Inferior parietal cortex (tissue), 1 donor: ENCODE measurements at regions not wholly inside any gene's neighbourhood (a gene's known extent, or its start where the extent isn't known, plus 50 kb on each side); places are given as distances from the start of the nearest gene placed in this dataset.

Experiments used
- DNase-seq: peaks from one replicate; pipeline ENCODE4 v3.0.0-alpha.2; 2016; ENCODE audit errors: extremely low spot score

GRCh38 chr4:127211650-127212560 is 420.9 kb upstream of the INTU start:
- no peak for DNase-seq

- no peak for DNase-seq
Observed at GRCh38 chr4:127212701-127213100, 420.1 kb upstream of the INTU start.

DNA sequence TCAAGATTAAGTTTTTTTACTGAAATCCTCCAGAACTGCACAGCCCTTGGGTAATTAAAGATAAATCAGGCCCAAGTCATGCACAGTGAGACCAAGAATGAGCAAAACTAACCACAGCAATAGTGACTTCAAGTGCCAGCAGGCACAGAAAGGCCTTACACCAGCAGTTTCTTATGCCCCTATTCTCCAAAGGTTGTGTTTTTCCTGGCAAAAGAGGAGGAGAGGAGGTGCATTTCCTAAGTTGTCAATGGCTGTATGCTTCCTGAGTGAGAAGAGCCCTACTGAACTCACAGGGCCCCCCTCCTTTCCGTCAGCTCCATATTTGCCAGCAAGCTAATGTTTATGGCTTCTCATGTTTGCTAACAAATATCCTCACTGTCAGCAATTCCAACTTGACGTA is 418.7 kb upstream of the INTU start:
- DNase-seq: no peak

- DNase-seq: no peak
Observed at GRCh38 chr4:127214931-127215330, 417.8 kb upstream of the INTU start.

GRCh38 chr4:127217586-127218229 is 415.0 kb upstream of the INTU start:
- no peak for DNase-seq

- no peak for DNase-seq
Observed at GRCh38 chr4:127219232-127219631, 413.5 kb upstream of the INTU start.

DNA sequence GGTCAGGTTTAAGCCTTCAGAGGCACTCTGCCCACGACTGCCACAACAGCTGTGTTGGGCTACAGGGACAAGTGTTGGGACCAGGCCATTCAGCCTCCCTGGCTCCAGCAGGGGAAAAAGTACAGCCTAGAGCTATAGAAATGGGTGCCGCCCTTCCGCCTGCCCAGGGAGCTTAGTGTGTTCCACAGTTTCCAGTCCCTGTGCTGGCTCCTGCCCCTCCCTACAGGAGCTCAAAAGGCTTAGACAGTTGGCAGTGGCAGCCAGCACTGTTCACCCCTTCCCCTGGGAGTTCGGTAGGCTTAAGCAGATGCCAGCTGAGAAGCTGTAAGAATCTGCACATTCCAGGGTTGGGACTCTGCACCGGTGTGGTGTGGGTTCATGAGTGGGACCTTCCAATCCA is 408.2 kb upstream of the INTU start:
- DNase-seq: no peak

DNA sequence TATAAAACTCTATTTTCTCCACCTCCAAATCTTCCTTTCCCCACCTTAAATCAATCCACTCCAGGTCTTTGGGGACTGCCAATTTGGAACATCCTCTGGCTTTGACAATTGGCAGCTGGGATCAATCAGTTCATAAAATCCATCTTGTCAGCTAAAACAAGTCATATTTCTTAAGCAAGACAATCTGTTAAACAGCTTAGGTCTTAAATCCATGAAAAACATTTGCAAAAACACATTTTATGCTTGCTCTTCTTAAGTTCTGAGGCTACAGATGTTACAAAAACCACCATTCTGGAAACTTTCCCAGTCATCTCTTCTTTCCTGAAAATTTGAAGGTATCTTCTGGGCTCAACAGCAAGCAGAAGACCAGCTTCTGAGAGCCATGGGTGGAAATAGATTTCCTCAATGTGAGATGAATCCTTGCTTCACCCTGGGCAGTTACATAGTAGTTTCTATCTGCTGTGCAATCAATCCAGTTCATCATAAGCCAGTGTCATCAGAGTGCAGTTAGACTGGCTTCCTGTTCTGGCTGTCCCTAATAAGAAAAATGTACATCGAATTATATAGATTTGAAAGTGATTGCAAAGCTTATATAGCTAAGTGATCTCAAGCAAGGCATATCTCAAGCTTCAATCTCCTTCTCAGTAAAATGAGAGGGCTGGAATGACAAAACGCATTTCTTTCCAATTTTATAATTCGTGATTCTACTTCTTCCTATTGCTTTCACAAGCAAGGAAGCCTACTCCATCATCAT is 402.7 kb upstream of the INTU start:
- DNase-seq: no peak

DNA sequence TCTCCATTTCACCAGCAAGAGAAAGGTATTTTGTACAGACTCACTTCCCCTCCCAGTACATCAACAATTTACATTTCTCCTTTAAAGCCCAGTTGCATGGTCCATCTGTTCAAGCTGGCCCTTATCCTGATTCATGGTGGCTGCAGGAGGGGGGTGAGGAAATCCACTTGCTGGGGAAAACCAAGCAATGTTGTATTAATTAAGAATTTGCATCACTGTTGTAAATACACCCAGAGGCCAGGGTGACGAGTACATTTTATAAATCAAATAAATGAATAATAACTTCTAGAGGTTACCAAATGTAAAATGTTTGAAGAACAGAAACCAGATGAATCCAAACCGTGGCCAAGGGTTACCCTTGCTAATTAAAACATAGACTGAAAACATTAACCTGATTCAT is 395.9 kb upstream of the INTU start:
- DNase-seq: no peak

DNA sequence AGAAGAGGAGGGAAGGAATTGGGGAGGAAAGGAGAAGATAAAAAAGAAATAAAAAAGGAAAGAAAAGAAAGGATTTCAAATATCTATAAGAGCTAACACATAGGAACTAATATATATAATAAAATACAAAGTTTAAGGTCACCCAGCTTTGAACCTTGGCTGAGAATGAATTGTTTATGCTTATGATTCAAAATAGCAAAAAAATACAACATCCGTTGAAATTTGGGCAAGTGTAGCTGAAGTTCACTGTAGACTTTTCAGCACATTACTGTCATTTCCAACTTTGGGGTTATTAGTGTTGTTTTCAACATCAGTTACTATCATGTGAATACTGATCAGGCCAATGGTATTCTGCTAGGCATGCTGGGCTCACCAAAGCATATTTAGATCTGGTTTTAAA is 395.2 kb upstream of the INTU start:
- DNase-seq: no peak

GRCh38 chr4:127238956-127239475 is 393.7 kb upstream of the INTU start:
- no peak for DNase-seq

GRCh38 chr4:127239902-127240763 is 392.6 kb upstream of the INTU start:
- no peak for DNase-seq

DNA sequence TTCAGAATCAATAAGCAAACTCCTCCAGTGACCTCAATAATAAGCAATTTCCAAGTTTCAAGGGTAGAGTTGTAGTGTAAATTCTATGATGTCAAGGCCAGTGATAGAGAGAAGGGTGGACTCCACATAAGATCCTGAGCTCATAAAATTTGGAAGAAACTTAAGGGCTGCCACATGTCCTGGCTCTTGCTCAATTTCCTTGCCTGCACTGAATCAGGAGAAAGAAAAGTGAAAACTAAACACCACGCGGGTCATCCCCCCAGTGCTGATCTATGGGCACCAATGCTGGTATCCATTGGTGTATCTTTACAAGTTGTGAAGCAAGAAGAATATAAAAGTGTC is 392.0 kb upstream of the INTU start:
- no peak for DNase-seq

DNA sequence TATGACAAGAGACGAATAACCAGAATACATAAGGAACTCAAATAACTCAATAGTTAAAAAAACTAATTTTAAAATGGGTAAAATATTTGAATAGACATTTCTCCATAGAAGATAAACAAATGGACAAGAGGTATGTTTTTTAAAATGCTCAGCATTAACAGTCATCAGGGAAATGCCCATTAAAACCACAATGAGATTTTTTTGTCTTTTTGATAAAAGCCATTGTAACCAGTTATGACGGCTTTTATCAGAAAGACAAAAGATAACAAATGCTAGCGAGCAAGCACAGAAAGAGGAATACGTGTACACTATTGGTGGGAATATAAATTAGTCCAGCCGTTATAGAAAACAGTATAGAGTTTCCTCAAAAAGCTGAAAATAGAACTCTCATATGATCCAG is 388.2 kb upstream of the INTU start:
- no peak for DNase-seq

- DNase-seq: no peak
Observed at GRCh38 chr4:127246963-127247952, 385.5 kb upstream of the INTU start.

GRCh38 chr4:127249066-127249766 is 383.5 kb upstream of the INTU start:
- DNase-seq: no peak

GRCh38 chr4:127249767-127250108 is 383.0 kb upstream of the INTU start:
- DNase-seq: no peak

GRCh38 chr4:127250577-127250976 is 382.2 kb upstream of the INTU start:
- DNase-seq: no peak

DNA sequence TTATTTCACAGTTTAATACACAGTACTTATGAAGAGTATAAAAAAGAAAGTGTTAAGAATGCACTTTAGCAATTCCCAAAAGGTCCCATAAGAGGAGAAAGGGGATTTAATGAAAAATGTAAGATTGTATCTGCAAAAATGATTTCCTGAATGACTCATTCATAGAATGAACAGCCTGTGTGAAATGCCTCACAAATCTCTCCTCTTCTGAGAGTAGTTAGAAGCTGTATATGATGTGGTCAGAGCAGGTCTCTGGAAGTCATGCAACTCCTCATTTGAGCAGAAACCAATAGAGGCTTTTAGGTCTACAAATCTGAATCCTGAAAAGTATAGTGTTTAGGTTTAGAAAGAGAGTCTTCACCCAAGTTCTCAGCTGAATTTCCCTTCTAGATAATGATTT is 381.3 kb upstream of the INTU start:
- no peak for DNase-seq

DNA sequence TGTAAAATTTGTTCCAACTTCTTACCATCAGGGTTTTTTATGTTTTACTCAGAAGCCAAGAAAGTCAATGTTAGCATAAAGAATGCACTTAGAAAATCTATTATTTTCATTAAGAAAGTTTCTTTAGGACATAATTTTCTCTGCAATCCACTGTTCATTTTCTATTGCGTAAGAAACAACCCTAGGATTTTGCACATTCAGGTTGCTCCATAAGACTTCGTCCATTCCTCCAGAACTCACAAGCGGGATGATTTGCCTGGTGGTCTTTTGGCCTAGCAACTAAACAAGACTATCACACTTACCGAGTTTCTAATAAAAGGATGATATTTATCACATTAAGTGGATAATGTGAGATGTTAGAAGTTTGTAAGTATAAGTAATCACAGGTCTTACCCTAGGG is 376.3 kb upstream of the INTU start:
- DNase-seq: no peak
